Neural progenitor cell (in vitro differentiated cells): ENCODE measurements at regions not wholly inside any gene's neighbourhood (a gene's known extent, or its start where the extent isn't known, plus 50 kb on each side); places are given as distances from the start of the nearest gene placed in this dataset.

ENCODE experiments used
- CTCF ChIP-seq: fragments of 200-600 bp; sonication (generic); IDR thresholded peaks from 2 replicates; pipeline ENCODE4 v1.5.1; 2017; ENCODE audit warnings: antibody characterized with exemption, mild to moderate bottlenecking
- EZH2 ChIP-seq: fragments of 200-600 bp; sonication (generic); IDR thresholded peaks from 2 replicates; pipeline ENCODE4 v1.6.1; 2017; ENCODE audit warnings: antibody characterized with exemption, mild to moderate bottlenecking, moderate library complexity

GRCh38 chr6:147136057-147136456 is 68.2 kb upstream of the STXBP5 start:
- TF ChIP-seq EZH2 (no peak), CTCF (no peak)
